Activated T-helper 1 cell treated with anti-CD3 and anti-CD28 coated beads, Interleukin-12 subunit alpha, Interleukin-12 subunit beta, Interleukin-2, Interleukin-4 antibody, amounts not matched to agents 30 ng/mL and 10 ng/mL and 1 ng/mL, durations not matched to agents 14 hours and 24 hours and 36 hours (primary cell): ENCODE measurements at regions not wholly inside any gene's neighbourhood (a gene's known extent, or its start where the extent isn't known, plus 50 kb on each side); places are given as distances from the start of the nearest gene placed in this dataset.

Source experiments
- DNase-seq: peaks from one replicate; pipeline ENCODE4 v3.0.0; 2021; ENCODE audit warnings: low spot score
- H3K27ac Mint-ChIP-seq: one replicate; pipeline ENCODE4 v1.8.0; 2021; ENCODE audit warnings: mild to moderate bottlenecking, mixed read lengths
- H3K27me3 Mint-ChIP-seq: one replicate; pipeline ENCODE4 v1.8.0; 2022; ENCODE audit warnings: mild to moderate bottlenecking, moderate library complexity, mixed read lengths; ENCODE audit not compliant: insufficient read depth
- H3K36me3 Mint-ChIP-seq: one replicate; pipeline ENCODE4 v1.8.0; 2021; ENCODE audit warnings: low read depth, mixed read lengths
- H3K4me1 Mint-ChIP-seq: one replicate; pipeline ENCODE4 v1.8.0; 2021; ENCODE audit warnings: low read depth, mixed read lengths
- H3K4me3 Mint-ChIP-seq: one replicate; pipeline ENCODE4 v1.8.0; 2021; ENCODE audit warnings: mild to moderate bottlenecking, moderate library complexity, mixed read lengths
- H3K9me3 Mint-ChIP-seq: one replicate; pipeline ENCODE4 v1.8.0; 2021; ENCODE audit warnings: mixed read lengths
- intact Hi-C: fragments of 100-400 bp; cut with micrococcal nuclease; formaldehyde crosslinking; loops from one replicate; pipeline ENCODE4 v1.15.1; 2024

GRCh38 chr7:86930554-86931307 lies 128.7 kb downstream of the ELAPOR2 start:
- Mint-ChIP-seq H3K27me3 (peaks cover 2% of the 10 kb centered on the region), H3K9me3 (no peaks in the 10 kb centered on the region), H3K4me1 (no peaks in the 10 kb centered on the region), H3K4me3 (no peak overlapping the region), H3K27ac (no peak overlapping the region), H3K36me3 (no peaks in the 10 kb centered on the region)
- intact Hi-C loops: no loop called here
- DNase-seq: no peak

- no peaks in the 10 kb centered on the region for H3K36me3 Mint-ChIP-seq
- H3K27ac Mint-ChIP-seq: no peak overlapping the region
- peaks cover 5% of the 10 kb centered on the region for H3K27me3 Mint-ChIP-seq
- no peak for DNase-seq
- H3K9me3 Mint-ChIP-seq: no peaks in the 10 kb centered on the region
- H3K4me1 Mint-ChIP-seq: no peaks in the 10 kb centered on the region
- no peak overlapping the region for H3K4me3 Mint-ChIP-seq
- intact Hi-C loops: no loop called here
Measured at GRCh38 chr7:86929293-86930109, 130.0 kb downstream of the ELAPOR2 start.

GRCh38 chr7:86928308-86928707 lies 131.1 kb downstream of the ELAPOR2 start:
- no peaks in the 10 kb centered on the region for H3K4me1 Mint-ChIP-seq
- intact Hi-C loops: no loop called here
- no peak for DNase-seq
- H3K27ac Mint-ChIP-seq: no peak overlapping the region
- no peak overlapping the region for H3K4me3 Mint-ChIP-seq
- no peaks in the 10 kb centered on the region for H3K9me3 Mint-ChIP-seq
- H3K27me3 Mint-ChIP-seq: peaks cover 6% of the 10 kb centered on the region
- H3K36me3 Mint-ChIP-seq: no peaks in the 10 kb centered on the region

- H3K9me3 Mint-ChIP-seq: no peaks in the 10 kb centered on the region
- no peak overlapping the region for H3K27ac Mint-ChIP-seq
- no peaks in the 10 kb centered on the region for H3K36me3 Mint-ChIP-seq
- no peaks in the 10 kb centered on the region for H3K4me1 Mint-ChIP-seq
- H3K4me3 Mint-ChIP-seq: no peak overlapping the region
- H3K27me3 Mint-ChIP-seq: peaks cover 6% of the 10 kb centered on the region
- intact Hi-C loops: loop anchor here (1.0 to 2.0 kb wide), 4 partner anchors 222 to 490 kb away; no protein-coding TSS in a partner anchor
- no peak for DNase-seq
Measured at GRCh38 chr7:86926732-86927131, 132.7 kb downstream of the ELAPOR2 start.

- Mint-ChIP-seq H3K4me3 (no peak overlapping the region), H3K27ac (no peak overlapping the region), H3K4me1 (no peaks in the 10 kb centered on the region), H3K36me3 (no peaks in the 10 kb centered on the region), H3K9me3 (no peaks in the 10 kb centered on the region), H3K27me3 (peaks cover 6% of the 10 kb centered on the region)
- intact Hi-C loops: no loop called here
- no peak for DNase-seq
Measured at GRCh38 chr7:86925221-86925620, 134.2 kb downstream of the ELAPOR2 start.

- Mint-ChIP-seq H3K27ac (no peak overlapping the region), H3K4me3 (no peak overlapping the region), H3K4me1 (no peaks in the 10 kb centered on the region), H3K27me3 (peaks cover 6% of the 10 kb centered on the region), H3K36me3 (no peaks in the 10 kb centered on the region), H3K9me3 (no peaks in the 10 kb centered on the region)
- intact Hi-C loops: no loop called here
- DNase-seq: no peak
Measured at GRCh38 chr7:86923527-86923926, 135.9 kb downstream of the ELAPOR2 start.

GRCh38 chr7:86920154-86920553 lies 139.3 kb downstream of the ELAPOR2 start:
- Mint-ChIP-seq H3K4me3 (no peak overlapping the region), H3K9me3 (no peaks in the 10 kb centered on the region), H3K27me3 (peaks cover 4% of the 10 kb centered on the region), H3K27ac (no peak overlapping the region), H3K4me1 (no peaks in the 10 kb centered on the region), H3K36me3 (no peaks in the 10 kb centered on the region)
- DNase-seq: no peak
- intact Hi-C loops: no loop called here

GRCh38 chr7:86918245-86918644 lies 141.2 kb downstream of the ELAPOR2 start:
- intact Hi-C loops: no loop called here
- H3K9me3 Mint-ChIP-seq: no peaks in the 10 kb centered on the region
- no peak overlapping the region for H3K27ac Mint-ChIP-seq
- H3K36me3 Mint-ChIP-seq: no peaks in the 10 kb centered on the region
- H3K4me3 Mint-ChIP-seq: no peak overlapping the region
- no peaks in the 10 kb centered on the region for H3K27me3 Mint-ChIP-seq
- DNase-seq: no peak
- H3K4me1 Mint-ChIP-seq: no peaks in the 10 kb centered on the region

GRCh38 chr7:86916277-86916825 lies 143.1 kb downstream of the ELAPOR2 start:
- H3K27ac Mint-ChIP-seq: no peak overlapping the region
- no peaks in the 10 kb centered on the region for H3K36me3 Mint-ChIP-seq
- H3K9me3 Mint-ChIP-seq: no peaks in the 10 kb centered on the region
- H3K27me3 Mint-ChIP-seq: no peaks in the 10 kb centered on the region
- H3K4me3 Mint-ChIP-seq: no peak overlapping the region
- no peak for DNase-seq
- intact Hi-C loops: no loop called here
- H3K4me1 Mint-ChIP-seq: no peaks in the 10 kb centered on the region

GRCh38 chr7:86914551-86914950 lies 144.9 kb downstream of the ELAPOR2 start:
- no peak overlapping the region for H3K27ac Mint-ChIP-seq
- no peaks in the 10 kb centered on the region for H3K9me3 Mint-ChIP-seq
- H3K27me3 Mint-ChIP-seq: no peaks in the 10 kb centered on the region
- H3K4me3 Mint-ChIP-seq: no peak overlapping the region
- DNase-seq: no peak
- H3K4me1 Mint-ChIP-seq: no peaks in the 10 kb centered on the region
- no peaks in the 10 kb centered on the region for H3K36me3 Mint-ChIP-seq
- intact Hi-C loops: no loop called here
